Suprapubic skin (tissue), 4 donors: ENCODE measurements at regions not wholly inside any gene's neighbourhood (a gene's known extent, or its start where the extent isn't known, plus 50 kb on each side); places are given as distances from the start of the nearest gene placed in this dataset.

ENCODE experiments used
- POLR2A ChIP-seq, 2 donors: fragments of 450-650 bp; IDR thresholded peaks; one replicate each; pipeline ENCODE4 v1.6.1; 2017; ENCODE audit warnings: antibody characterized with exemption in 2 of 2, mild to moderate bottlenecking in 2 of 2, moderate library complexity in 2 of 2
- POLR2AphosphoS5 ChIP-seq, 3 donors: sonication (generic); formaldehyde crosslinking; IDR thresholded peaks; one replicate each; pipeline ENCODE4 v1.6.1; 2017; ENCODE audit warnings: antibody characterized with exemption in 3 of 3
- TF ChIP-seq, protein P1 (sequence below), 2 donors: fragments of 200-600 bp in 1 of 2; fragments of 450-650 bp in 1 of 2; sonication (generic) in 1 of 2; IDR thresholded peaks; one replicate each; pipeline ENCODE4 v1.5.1; 2016 to 2019; ENCODE audit warnings: antibody characterized with exemption in 2 of 2, mild to moderate bottlenecking in 1 of 2, moderate library complexity in 1 of 2

DNA sequence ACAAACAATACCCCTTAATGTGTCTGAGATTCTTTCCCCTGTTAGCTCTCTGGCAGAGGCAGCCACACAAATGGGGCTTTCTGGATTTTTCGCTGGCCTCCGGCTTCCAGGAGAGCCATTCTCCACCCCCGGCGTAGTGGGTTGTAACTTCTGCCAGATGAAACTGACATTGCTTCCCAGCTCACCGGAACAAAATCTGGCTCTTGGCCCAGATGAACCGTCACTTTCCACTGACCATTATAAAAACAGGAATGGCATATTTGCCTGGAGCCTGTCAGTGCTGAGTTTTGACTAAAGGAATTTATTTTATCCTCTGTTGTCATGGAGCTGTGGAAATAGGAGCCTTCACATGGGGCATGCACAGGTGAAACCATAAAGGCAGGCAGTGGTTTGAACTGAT is 120.6 kb upstream of the GPR12 start:
- TF ChIP-seq, protein P1, sequence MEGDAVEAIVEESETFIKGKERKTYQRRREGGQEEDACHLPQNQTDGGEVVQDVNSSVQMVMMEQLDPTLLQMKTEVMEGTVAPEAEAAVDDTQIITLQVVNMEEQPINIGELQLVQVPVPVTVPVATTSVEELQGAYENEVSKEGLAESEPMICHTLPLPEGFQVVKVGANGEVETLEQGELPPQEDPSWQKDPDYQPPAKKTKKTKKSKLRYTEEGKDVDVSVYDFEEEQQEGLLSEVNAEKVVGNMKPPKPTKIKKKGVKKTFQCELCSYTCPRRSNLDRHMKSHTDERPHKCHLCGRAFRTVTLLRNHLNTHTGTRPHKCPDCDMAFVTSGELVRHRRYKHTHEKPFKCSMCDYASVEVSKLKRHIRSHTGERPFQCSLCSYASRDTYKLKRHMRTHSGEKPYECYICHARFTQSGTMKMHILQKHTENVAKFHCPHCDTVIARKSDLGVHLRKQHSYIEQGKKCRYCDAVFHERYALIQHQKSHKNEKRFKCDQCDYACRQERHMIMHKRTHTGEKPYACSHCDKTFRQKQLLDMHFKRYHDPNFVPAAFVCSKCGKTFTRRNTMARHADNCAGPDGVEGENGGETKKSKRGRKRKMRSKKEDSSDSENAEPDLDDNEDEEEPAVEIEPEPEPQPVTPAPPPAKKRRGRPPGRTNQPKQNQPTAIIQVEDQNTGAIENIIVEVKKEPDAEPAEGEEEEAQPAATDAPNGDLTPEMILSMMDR (IDR thresholded peaks at IDR 0.05): no peak
- no peak for TF ChIP-seq POLR2A (IDR thresholded peaks at IDR 0.05)
- no peak for TF ChIP-seq POLR2AphosphoS5 (IDR thresholded peaks at IDR 0.05)
